ENCODE measurements at regions not wholly inside any gene's neighbourhood (a gene's known extent, or its start where the extent isn't known, plus 50 kb on each side); places are given as distances from the start of the nearest gene placed in this dataset.

DNA sequence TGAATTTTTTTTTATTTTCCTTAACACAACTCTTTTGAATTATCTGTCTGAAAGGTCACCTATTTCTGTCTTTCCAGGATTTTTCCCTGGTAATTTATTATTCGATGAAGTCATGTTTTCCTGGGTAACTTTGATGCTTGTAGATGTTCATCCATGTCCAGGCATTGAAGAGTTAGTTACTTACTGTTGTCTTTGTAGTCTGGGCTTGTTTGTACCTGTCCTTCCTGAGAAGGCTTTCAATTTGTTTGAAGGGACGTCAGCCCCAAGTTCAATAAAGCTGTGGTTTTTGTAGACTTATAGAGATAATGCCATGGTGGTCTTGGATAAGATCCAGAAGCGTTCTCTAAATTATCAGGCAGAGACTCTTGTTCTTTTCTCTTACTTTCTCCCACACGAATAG, 252.4 kb upstream of the ARHGAP24 start:
- TF ChIP-seq POLR2A (IDR thresholded peaks at IDR 0.05; ENCODE audit: low read depth, low read length) (no peak), TAF1 (IDR thresholded peaks at IDR 0.05; ENCODE audit: borderline replicate concordance, low read depth, low read length) (no peak)

Data from GM12892 (cell line).